ENCODE measurements at regions not wholly inside any gene's neighbourhood (a gene's known extent, or its start where the extent isn't known, plus 50 kb on each side); places are given as distances from the start of the nearest gene placed in this dataset.

DNA sequence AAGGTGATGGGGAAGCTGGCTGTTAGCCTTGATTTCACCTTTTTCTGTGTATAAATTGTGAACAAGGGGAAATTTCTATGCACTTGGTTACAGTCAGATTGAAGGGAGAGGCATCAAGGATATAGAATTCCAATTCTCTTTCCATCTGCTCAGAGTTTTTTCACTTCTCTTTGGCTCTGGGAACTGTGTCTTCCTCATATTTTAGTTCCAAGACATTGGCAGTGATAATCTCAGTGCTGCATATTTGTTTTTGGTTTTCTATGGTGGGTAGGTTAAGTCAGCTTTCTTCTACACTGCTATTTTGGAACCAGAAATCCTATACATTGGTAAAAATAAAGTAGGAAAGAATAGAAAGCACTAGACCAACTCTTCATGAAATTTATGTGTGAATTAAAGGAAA lies 569.6 kb upstream of the CXADR start:
- no peak overlapping the region for H3K4me3 ChIP-seq (ENCODE audit: low read depth, low read length)
- no peaks in the 10 kb centered on the region for H3K27me3 ChIP-seq (ENCODE audit: control insufficient read depth, insufficient read depth, low read length)
- H3K4me1 ChIP-seq (ENCODE audit: control insufficient read depth, insufficient read depth, low read length), result no peaks in the 10 kb centered on the region
- H3K27ac ChIP-seq (ENCODE audit: low read depth, low read length), result no peak overlapping the region
- no peaks in the 10 kb centered on the region for H3K36me3 ChIP-seq (ENCODE audit: control insufficient read depth, insufficient read depth, low read length)
- H3K9ac ChIP-seq (ENCODE audit: low read depth, low read length), result no peak overlapping the region
- H3K9me3 ChIP-seq (ENCODE audit: control insufficient read depth, insufficient read depth, low read length), result no peaks in the 10 kb centered on the region

DNA sequence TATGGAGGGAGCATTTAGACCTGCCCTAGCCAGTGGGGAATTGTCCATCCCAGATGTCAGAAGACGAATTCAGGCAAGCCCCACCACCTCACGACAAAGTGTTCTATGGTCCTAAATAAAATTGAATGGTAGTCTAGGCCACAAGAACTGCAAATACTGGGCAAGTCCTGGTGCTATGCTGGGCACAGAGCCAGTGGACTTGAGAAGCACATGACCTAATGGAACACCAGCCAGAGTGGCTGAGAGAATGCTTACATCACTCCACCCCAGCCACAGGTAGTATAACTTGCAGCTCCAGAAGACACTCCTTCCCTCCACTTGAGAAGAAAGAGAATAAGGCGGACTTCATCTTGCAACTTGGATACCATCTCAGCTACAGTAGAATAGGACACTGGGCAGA lies 567.3 kb upstream of the CXADR start:
- H3K27me3 ChIP-seq (ENCODE audit: control insufficient read depth, insufficient read depth, low read length), result no peaks in the 10 kb centered on the region
- no peak overlapping the region for H3K27ac ChIP-seq (ENCODE audit: low read depth, low read length)
- H3K4me3 ChIP-seq (ENCODE audit: low read depth, low read length), result no peak overlapping the region
- H3K9me3 ChIP-seq (ENCODE audit: control insufficient read depth, insufficient read depth, low read length), result no peaks in the 10 kb centered on the region
- no peak overlapping the region for H3K9ac ChIP-seq (ENCODE audit: low read depth, low read length)
- no peaks in the 10 kb centered on the region for H3K36me3 ChIP-seq (ENCODE audit: control insufficient read depth, insufficient read depth, low read length)
- H3K4me1 ChIP-seq (ENCODE audit: control insufficient read depth, insufficient read depth, low read length), result no peaks in the 10 kb centered on the region

DNA sequence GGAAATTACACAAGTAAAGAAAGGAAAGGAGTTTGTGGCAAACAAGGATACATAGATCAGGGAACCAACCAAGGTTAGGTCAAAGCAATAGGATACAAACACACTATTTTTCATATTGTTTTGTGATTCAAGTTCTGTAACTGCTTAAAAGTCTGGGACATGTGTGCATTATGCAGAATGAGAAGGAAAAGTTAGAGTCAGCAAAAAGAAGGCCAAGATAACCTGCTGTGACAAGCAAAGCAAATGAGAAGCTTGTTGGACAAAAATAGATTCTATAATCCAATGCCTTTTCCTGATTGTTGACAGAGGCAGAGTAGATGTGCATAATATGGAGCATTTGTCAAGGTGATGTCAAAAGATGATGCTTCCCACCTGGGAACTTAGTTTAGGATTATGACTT lies 556.0 kb upstream of the CXADR start:
- Histone ChIP-seq H3K27ac (ENCODE audit: low read depth, low read length) (no peak overlapping the region), H3K9me3 (ENCODE audit: control insufficient read depth, insufficient read depth, low read length) (no peaks in the 10 kb centered on the region), H3K27me3 (ENCODE audit: control insufficient read depth, insufficient read depth, low read length) (no peaks in the 10 kb centered on the region), H3K9ac (ENCODE audit: low read depth, low read length) (no peak overlapping the region), H3K36me3 (ENCODE audit: control insufficient read depth, insufficient read depth, low read length) (no peaks in the 10 kb centered on the region), H3K4me3 (ENCODE audit: low read depth, low read length) (no peak overlapping the region), H3K4me1 (ENCODE audit: control insufficient read depth, insufficient read depth, low read length) (no peaks in the 10 kb centered on the region)

DNA sequence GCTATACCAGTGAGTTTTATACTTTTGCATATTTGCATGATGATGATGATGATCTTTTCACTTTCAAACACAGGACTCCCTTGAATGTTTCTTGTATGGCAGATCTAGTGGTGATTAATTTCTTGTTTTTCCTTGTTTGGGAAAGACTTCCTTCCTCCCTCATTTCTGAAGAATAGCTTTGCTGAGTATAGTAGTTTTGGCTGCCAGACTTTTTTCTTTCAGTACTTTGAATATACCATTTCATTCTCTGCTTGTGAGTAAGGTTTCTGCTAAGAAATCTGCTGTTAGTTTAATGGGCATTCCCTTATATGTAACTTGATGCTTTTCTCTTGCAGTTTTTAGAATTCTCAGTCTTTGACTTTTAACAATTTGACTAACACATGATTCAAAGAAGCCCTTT lies 547.4 kb upstream of the CXADR start:
- no peaks in the 10 kb centered on the region for H3K27me3 ChIP-seq (ENCODE audit: control insufficient read depth, insufficient read depth, low read length)
- no peaks in the 10 kb centered on the region for H3K36me3 ChIP-seq (ENCODE audit: control insufficient read depth, insufficient read depth, low read length)
- no peaks in the 10 kb centered on the region for H3K4me1 ChIP-seq (ENCODE audit: control insufficient read depth, insufficient read depth, low read length)
- H3K9ac ChIP-seq (ENCODE audit: low read depth, low read length), result no peak overlapping the region
- H3K27ac ChIP-seq (ENCODE audit: low read depth, low read length), result no peak overlapping the region
- H3K9me3 ChIP-seq (ENCODE audit: control insufficient read depth, insufficient read depth, low read length), result no peaks in the 10 kb centered on the region
- no peak overlapping the region for H3K4me3 ChIP-seq (ENCODE audit: low read depth, low read length)

DNA sequence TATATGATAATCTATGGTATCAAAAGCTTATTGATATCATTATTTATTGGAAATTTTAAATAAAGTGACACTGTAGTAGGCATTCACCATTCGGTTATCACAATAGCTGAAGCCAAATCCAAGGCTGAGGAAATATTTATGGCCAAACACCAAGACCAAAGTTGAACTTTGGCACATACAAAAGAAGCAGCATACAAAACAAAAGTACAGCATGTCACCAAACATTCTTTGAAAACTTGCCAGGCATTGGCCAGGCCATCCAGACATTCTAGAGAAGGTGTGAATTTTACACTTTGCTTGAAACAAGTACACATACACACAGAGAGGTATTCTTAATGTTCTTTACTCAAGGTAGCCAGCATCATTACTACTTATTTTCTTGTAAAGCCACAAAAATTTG lies 544.4 kb upstream of the CXADR start:
- Histone ChIP-seq H3K36me3 (ENCODE audit: control insufficient read depth, insufficient read depth, low read length) (no peaks in the 10 kb centered on the region), H3K27ac (ENCODE audit: low read depth, low read length) (no peak overlapping the region), H3K9ac (ENCODE audit: low read depth, low read length) (no peak overlapping the region), H3K4me1 (ENCODE audit: control insufficient read depth, insufficient read depth, low read length) (no peaks in the 10 kb centered on the region), H3K4me3 (ENCODE audit: low read depth, low read length) (no peak overlapping the region), H3K27me3 (ENCODE audit: control insufficient read depth, insufficient read depth, low read length) (no peaks in the 10 kb centered on the region), H3K9me3 (ENCODE audit: control insufficient read depth, insufficient read depth, low read length) (no peaks in the 10 kb centered on the region)

DNA sequence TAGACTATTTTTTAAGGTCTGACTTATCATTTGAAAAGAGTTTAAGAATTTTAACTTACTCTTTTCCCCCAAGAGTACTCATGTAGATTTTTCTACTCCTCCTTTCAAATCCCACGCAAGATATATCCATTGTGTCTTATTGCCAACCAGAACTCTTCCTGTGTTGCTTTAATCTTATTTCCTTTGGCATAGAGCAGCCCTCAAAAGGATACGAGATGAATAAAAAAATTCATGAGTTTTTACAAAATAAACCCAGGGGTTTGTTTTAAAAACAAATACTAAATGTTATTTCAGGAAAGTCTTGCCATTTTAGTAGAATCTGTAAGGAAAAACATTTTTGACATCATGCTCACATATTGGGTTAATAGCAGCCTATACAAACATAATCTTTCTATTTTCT lies 543.2 kb upstream of the CXADR start:
- H3K4me1 ChIP-seq (ENCODE audit: control insufficient read depth, insufficient read depth, low read length), result no peaks in the 10 kb centered on the region
- H3K27me3 ChIP-seq (ENCODE audit: control insufficient read depth, insufficient read depth, low read length), result no peaks in the 10 kb centered on the region
- H3K36me3 ChIP-seq (ENCODE audit: control insufficient read depth, insufficient read depth, low read length), result no peaks in the 10 kb centered on the region
- H3K9me3 ChIP-seq (ENCODE audit: control insufficient read depth, insufficient read depth, low read length), result no peaks in the 10 kb centered on the region
- no peak overlapping the region for H3K4me3 ChIP-seq (ENCODE audit: low read depth, low read length)
- no peak overlapping the region for H3K27ac ChIP-seq (ENCODE audit: low read depth, low read length)
- H3K9ac ChIP-seq (ENCODE audit: low read depth, low read length), result no peak overlapping the region

GRCh38 chr21:16974060-16974459 lies 538.8 kb upstream of the CXADR start:
- no peaks in the 10 kb centered on the region for H3K4me1 ChIP-seq (ENCODE audit: control insufficient read depth, insufficient read depth, low read length)
- no peaks in the 10 kb centered on the region for H3K9me3 ChIP-seq (ENCODE audit: control insufficient read depth, insufficient read depth, low read length)
- no peaks in the 10 kb centered on the region for H3K27me3 ChIP-seq (ENCODE audit: control insufficient read depth, insufficient read depth, low read length)
- H3K27ac ChIP-seq (ENCODE audit: low read depth, low read length), result no peak overlapping the region
- H3K36me3 ChIP-seq (ENCODE audit: control insufficient read depth, insufficient read depth, low read length), result no peaks in the 10 kb centered on the region
- H3K4me3 ChIP-seq (ENCODE audit: low read depth, low read length), result no peak overlapping the region
- no peak overlapping the region for H3K9ac ChIP-seq (ENCODE audit: low read depth, low read length)

- Histone ChIP-seq H3K9ac (ENCODE audit: low read depth, low read length) (no peak overlapping the region), H3K9me3 (ENCODE audit: control insufficient read depth, insufficient read depth, low read length) (no peaks in the 10 kb centered on the region), H3K4me3 (ENCODE audit: low read depth, low read length) (no peak overlapping the region), H3K27me3 (ENCODE audit: control insufficient read depth, insufficient read depth, low read length) (no peaks in the 10 kb centered on the region), H3K27ac (ENCODE audit: low read depth, low read length) (no peak overlapping the region), H3K4me1 (ENCODE audit: control insufficient read depth, insufficient read depth, low read length) (no peaks in the 10 kb centered on the region), H3K36me3 (ENCODE audit: control insufficient read depth, insufficient read depth, low read length) (no peaks in the 10 kb centered on the region)
These were observed 536.6 kb upstream of the CXADR start for GRCh38 chr21:16976193-16976592.

GRCh38 chr21:16978309-16978895 lies 534.4 kb upstream of the CXADR start:
- Histone ChIP-seq H3K27ac (ENCODE audit: low read depth, low read length) (no peak overlapping the region), H3K4me3 (ENCODE audit: low read depth, low read length) (no peak overlapping the region), H3K9ac (ENCODE audit: low read depth, low read length) (no peak overlapping the region), H3K9me3 (ENCODE audit: control insufficient read depth, insufficient read depth, low read length) (no peaks in the 10 kb centered on the region), H3K4me1 (ENCODE audit: control insufficient read depth, insufficient read depth, low read length) (no peaks in the 10 kb centered on the region), H3K36me3 (ENCODE audit: control insufficient read depth, insufficient read depth, low read length) (no peaks in the 10 kb centered on the region), H3K27me3 (ENCODE audit: control insufficient read depth, insufficient read depth, low read length) (no peaks in the 10 kb centered on the region)

DNA sequence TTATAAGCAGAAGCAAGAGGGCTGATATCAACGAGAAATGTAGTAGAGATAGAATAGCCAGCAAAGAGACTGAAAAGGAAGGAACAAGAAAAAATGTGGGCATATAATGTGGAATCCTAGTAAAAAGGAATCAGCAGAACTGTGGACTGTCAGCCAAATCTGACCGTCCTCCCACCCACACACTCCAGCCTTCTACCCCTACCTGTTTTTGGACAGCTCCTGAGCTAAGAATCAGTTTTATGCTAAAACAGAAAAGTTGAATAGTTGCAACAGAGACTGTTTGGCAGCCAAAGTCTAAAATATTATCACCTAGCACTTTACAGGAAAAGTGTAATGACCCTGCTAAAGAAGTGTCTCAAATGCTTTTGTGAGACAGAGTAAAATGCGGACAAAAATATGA lies 533.3 kb upstream of the CXADR start:
- H3K9ac ChIP-seq (ENCODE audit: low read depth, low read length), result no peak overlapping the region
- H3K27me3 ChIP-seq (ENCODE audit: control insufficient read depth, insufficient read depth, low read length), result no peaks in the 10 kb centered on the region
- no peaks in the 10 kb centered on the region for H3K4me1 ChIP-seq (ENCODE audit: control insufficient read depth, insufficient read depth, low read length)
- H3K27ac ChIP-seq (ENCODE audit: low read depth, low read length), result no peak overlapping the region
- H3K36me3 ChIP-seq (ENCODE audit: control insufficient read depth, insufficient read depth, low read length), result no peaks in the 10 kb centered on the region
- H3K9me3 ChIP-seq (ENCODE audit: control insufficient read depth, insufficient read depth, low read length), result no peaks in the 10 kb centered on the region
- H3K4me3 ChIP-seq (ENCODE audit: low read depth, low read length), result no peak overlapping the region

DNA sequence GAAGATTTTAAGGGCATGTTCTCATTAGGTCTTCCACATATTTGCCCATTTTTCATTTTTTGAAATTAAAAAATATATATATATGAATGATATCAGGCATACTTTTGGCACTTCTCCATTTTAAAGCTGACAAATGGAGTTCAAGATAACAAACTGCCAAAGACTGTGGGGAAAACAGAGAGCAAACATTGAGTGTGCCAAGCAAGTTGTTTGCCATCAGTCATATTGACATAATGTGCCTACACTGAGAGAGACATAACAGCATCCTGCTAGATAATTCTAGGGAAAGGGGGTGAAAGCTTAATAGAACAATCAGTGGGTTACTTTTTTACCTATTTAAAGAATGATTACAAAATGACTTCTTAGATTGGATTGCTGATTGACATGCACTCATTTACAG lies 529.4 kb upstream of the CXADR start:
- no peaks in the 10 kb centered on the region for H3K36me3 ChIP-seq (ENCODE audit: control insufficient read depth, insufficient read depth, low read length)
- H3K27me3 ChIP-seq (ENCODE audit: control insufficient read depth, insufficient read depth, low read length), result no peaks in the 10 kb centered on the region
- H3K27ac ChIP-seq (ENCODE audit: low read depth, low read length), result no peak overlapping the region
- no peak overlapping the region for H3K4me3 ChIP-seq (ENCODE audit: low read depth, low read length)
- no peaks in the 10 kb centered on the region for H3K4me1 ChIP-seq (ENCODE audit: control insufficient read depth, insufficient read depth, low read length)
- no peak overlapping the region for H3K9ac ChIP-seq (ENCODE audit: low read depth, low read length)
- no peaks in the 10 kb centered on the region for H3K9me3 ChIP-seq (ENCODE audit: control insufficient read depth, insufficient read depth, low read length)

- Histone ChIP-seq H3K27ac (ENCODE audit: low read depth, low read length) (no peak overlapping the region), H3K4me3 (ENCODE audit: low read depth, low read length) (no peak overlapping the region), H3K27me3 (ENCODE audit: control insufficient read depth, insufficient read depth, low read length) (no peaks in the 10 kb centered on the region), H3K4me1 (ENCODE audit: control insufficient read depth, insufficient read depth, low read length) (0 out of 2 replicates have a peak, but pooled peaks cover 2% of the 10 kb centered on the region), H3K36me3 (ENCODE audit: control insufficient read depth, insufficient read depth, low read length) (no peaks in the 10 kb centered on the region), H3K9me3 (ENCODE audit: control insufficient read depth, insufficient read depth, low read length) (no peaks in the 10 kb centered on the region), H3K9ac (ENCODE audit: low read depth, low read length) (no peak overlapping the region)
These were observed 520.4 kb upstream of the CXADR start for GRCh38 chr21:16992448-16992847.
